Right atrium auricular region (tissue), 2 donors: ENCODE measurements at regions not wholly inside any gene's neighbourhood (a gene's known extent, or its start where the extent isn't known, plus 50 kb on each side); places are given as distances from the start of the nearest gene placed in this dataset.

Experiments used
- DNase-seq: peaks from one replicate; pipeline ENCODE4 v3.0.0-alpha.2; 2019; ENCODE audit warnings: low spot score
- H3K27ac ChIP-seq, 2 donors: fragments of 200-600 bp; sonication (generic); 1 replicate in 1 of 2; 2 replicates in 1 of 2; pipeline ENCODE4 v1.5.1; 2016 to 2019
- H3K27me3 ChIP-seq, 2 donors: fragments of 200-600 bp; sonication (generic); one replicate each; pipeline versions ENCODE4 v1.5.1 to v1.6.0; 2017 to 2019
- H3K36me3 ChIP-seq: fragments of 200-600 bp; sonication (generic); one replicate; pipeline ENCODE4 v1.5.1; 2016
- H3K4me1 ChIP-seq, 2 donors: fragments of 200-600 bp; sonication (generic); one replicate each; pipeline versions ENCODE4 v1.5.1 to v1.6.0; 2017 to 2019
- H3K4me3 ChIP-seq, 2 donors: fragments of 200-600 bp; sonication (generic); 1 replicate in 1 of 2; 2 replicates in 1 of 2; pipeline ENCODE4 v1.5.1; 2017 to 2019; ENCODE audit warnings: mild to moderate bottlenecking in 1 of 2, moderate library complexity in 1 of 2
- H3K9me3 ChIP-seq, 2 donors: fragments of 200-600 bp; sonication (generic); one replicate each; pipeline ENCODE4 v1.5.1; 2019
- CTCF ChIP-seq, 2 donors: fragments of 200-600 bp; sonication (generic); IDR thresholded peaks; one replicate each; pipeline ENCODE4 v1.5.1; 2019; ENCODE audit warnings: antibody characterized with exemption in 2 of 2

- no peaks in the 10 kb centered on the region for H3K27me3 ChIP-seq
- no peak for DNase-seq
- no peaks in the 10 kb centered on the region for H3K36me3 ChIP-seq
- H3K4me1 ChIP-seq = no peaks in the 10 kb centered on the region
- no peak overlapping the region for H3K4me3 ChIP-seq
- H3K27ac ChIP-seq = no peak overlapping the region
- no peaks in the 10 kb centered on the region for H3K9me3 ChIP-seq
- TF ChIP-seq CTCF (IDR thresholded peaks at IDR 0.05) = no peak
These were observed 102.2 kb upstream of the CELF4 start for GRCh38 chr18:37667836-37668235.

DNA sequence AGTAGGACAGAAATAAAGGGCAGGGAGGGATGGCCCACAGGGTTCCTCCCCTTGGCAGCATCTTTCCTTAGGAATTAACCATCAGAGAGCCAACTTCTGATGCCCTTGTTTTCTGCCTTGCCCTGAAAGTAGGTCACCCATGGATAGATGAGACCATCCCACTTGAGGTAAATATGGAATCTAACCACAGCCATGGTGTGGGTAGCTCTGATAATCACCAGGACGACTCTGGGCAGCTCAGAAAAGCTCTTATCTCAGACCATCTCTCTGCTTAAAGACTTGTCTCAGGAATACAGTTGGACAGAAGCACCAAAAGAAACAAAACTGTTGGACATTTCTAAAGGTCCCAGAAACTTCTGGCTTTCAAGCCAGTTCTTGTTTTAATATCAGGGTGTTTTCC lies 101.4 kb upstream of the CELF4 start:
- no peak for TF ChIP-seq CTCF (IDR thresholded peaks at IDR 0.05)
- no peak overlapping the region for H3K4me3 ChIP-seq
- no peak for DNase-seq
- no peaks in the 10 kb centered on the region for H3K36me3 ChIP-seq
- H3K4me1 ChIP-seq = no peaks in the 10 kb centered on the region
- no peaks in the 10 kb centered on the region for H3K9me3 ChIP-seq
- H3K27ac ChIP-seq = no peak overlapping the region
- no peaks in the 10 kb centered on the region for H3K27me3 ChIP-seq

GRCh38 chr18:37666451-37666850 lies 100.9 kb upstream of the CELF4 start:
- DNase-seq = no peak
- Histone ChIP-seq H3K4me3 (no peak overlapping the region), H3K27me3 (no peaks in the 10 kb centered on the region), H3K27ac (no peak overlapping the region), H3K36me3 (no peaks in the 10 kb centered on the region), H3K4me1 (no peaks in the 10 kb centered on the region), H3K9me3 (no peaks in the 10 kb centered on the region)
- no peak for TF ChIP-seq CTCF (IDR thresholded peaks at IDR 0.05)

DNA sequence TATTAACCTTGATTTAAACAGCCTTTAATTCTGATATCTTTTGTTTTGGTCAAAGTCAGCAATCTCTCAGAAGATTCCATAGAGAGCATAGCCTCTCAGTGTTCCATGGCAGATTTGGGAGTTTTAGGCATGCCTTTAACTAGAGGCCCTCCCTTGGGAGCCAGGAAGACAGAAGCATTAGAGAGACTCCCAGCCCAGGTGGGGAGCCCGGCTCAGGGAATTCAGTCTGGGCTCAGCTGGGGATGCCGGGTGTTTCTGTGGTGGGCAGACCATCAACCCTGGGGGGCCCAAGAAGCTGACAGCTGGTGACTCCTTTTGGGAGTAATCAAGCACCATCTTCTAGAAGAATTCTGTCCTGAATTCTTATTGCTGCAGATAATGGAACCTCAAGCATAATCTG lies 99.7 kb upstream of the CELF4 start:
- H3K27me3 ChIP-seq = no peaks in the 10 kb centered on the region
- H3K4me1 ChIP-seq = no peaks in the 10 kb centered on the region
- no peaks in the 10 kb centered on the region for H3K9me3 ChIP-seq
- H3K36me3 ChIP-seq = no peaks in the 10 kb centered on the region
- H3K27ac ChIP-seq = no peak overlapping the region
- no peak overlapping the region for H3K4me3 ChIP-seq
- no peak for DNase-seq
- no peak for TF ChIP-seq CTCF (IDR thresholded peaks at IDR 0.05)

DNA sequence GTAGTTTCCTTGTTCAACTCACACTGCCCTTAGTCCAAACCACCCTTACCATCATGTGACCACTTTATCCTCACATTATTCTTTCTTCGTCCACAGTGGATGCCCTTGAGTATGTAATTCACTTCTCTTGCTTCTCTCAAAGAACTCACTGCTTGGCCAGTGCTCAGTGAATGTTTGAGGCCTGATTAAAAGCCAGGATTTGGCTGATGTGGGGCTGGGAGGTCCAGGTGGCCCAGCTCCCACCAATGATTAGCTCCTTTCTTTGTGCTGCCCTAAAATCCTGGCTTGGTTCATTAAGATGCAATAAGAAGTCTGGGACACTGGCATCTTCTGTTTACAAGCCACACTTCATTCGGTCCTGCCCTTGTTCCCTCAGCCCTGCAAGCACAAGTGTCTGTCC lies 97.8 kb upstream of the CELF4 start:
- DNase-seq = no peak
- no peak for TF ChIP-seq CTCF (IDR thresholded peaks at IDR 0.05)

GRCh38 chr18:37662546-37663339 lies 97.1 kb upstream of the CELF4 start:
- DNase-seq = no peak
- no peak overlapping the region for H3K27ac ChIP-seq
- no peaks in the 10 kb centered on the region for H3K27me3 ChIP-seq
- H3K4me3 ChIP-seq = no peak overlapping the region
- H3K9me3 ChIP-seq = no peaks in the 10 kb centered on the region
- H3K36me3 ChIP-seq = no peaks in the 10 kb centered on the region
- H3K4me1 ChIP-seq = no peaks in the 10 kb centered on the region
- no peak for TF ChIP-seq CTCF (IDR thresholded peaks at IDR 0.05)

More for the DNA sequence above, 97.8 kb upstream of the CELF4 start:
- H3K9me3 ChIP-seq = no peaks in the 10 kb centered on the region
- H3K27ac ChIP-seq = no peak overlapping the region
- H3K36me3 ChIP-seq = no peaks in the 10 kb centered on the region
- no peaks in the 10 kb centered on the region for H3K27me3 ChIP-seq
- H3K4me1 ChIP-seq = no peaks in the 10 kb centered on the region
- no peak overlapping the region for H3K4me3 ChIP-seq
